RWPE2 (cell line): ENCODE measurements at regions not wholly inside any gene's neighbourhood (a gene's known extent, or its start where the extent isn't known, plus 50 kb on each side); places are given as distances from the start of the nearest gene placed in this dataset.
"Not testable (repeated sequence)": the region's sequence is repeated elsewhere in the genome, so short reads cannot be mapped to it uniquely, and the experiment has no call there.

Experiments
- ATAC-seq: fragments of 200-7000 bp; cut with Tn5 transposase; 3 replicates; pipeline ENCODE4 v1.9.1; 2021; ENCODE audit warnings: low read depth
- DNase-seq: peaks from one replicate; pipeline ENCODE4 v3.0.0-alpha.2; 2020; ENCODE audit warnings: low spot score
- H3K27ac ChIP-seq: fragments of 450-650 bp; 2 replicates; pipeline ENCODE4 v1.5.1; 2017; ENCODE audit warnings: mild to moderate bottlenecking; ENCODE audit not compliant: poor library complexity, severe bottlenecking
- H3K27me3 ChIP-seq: fragments of 250-450 bp; sonication (Bioruptor Pico); 2 replicates; pipeline ENCODE4 v1.5.1; 2021; ENCODE audit warnings: mild to moderate bottlenecking, moderate library complexity; ENCODE audit not compliant: insufficient read depth, poor library complexity, severe bottlenecking
- H3K36me3 ChIP-seq: fragments of 250-450 bp; sonication (Bioruptor Pico); 2 replicates; pipeline ENCODE4 v1.5.1; 2020; ENCODE audit warnings: low read depth, mild to moderate bottlenecking, moderate library complexity
- H3K4me1 ChIP-seq: fragments of 250-450 bp; sonication (Bioruptor Pico); 2 replicates; pipeline ENCODE4 v1.5.1; 2021; ENCODE audit warnings: mild to moderate bottlenecking, moderate library complexity; ENCODE audit not compliant: insufficient read depth, poor library complexity, severe bottlenecking
- H3K4me3 ChIP-seq: fragments of 250-450 bp; sonication (Bioruptor Pico); 2 replicates; pipeline ENCODE4 v1.5.1; 2021; ENCODE audit warnings: mild to moderate bottlenecking, moderate library complexity; ENCODE audit not compliant: severe bottlenecking
- H3K9me3 ChIP-seq: fragments of 250-450 bp; sonication (Bioruptor Pico); 2 replicates; pipeline ENCODE4 v1.5.1; 2021; ENCODE audit warnings: mild to moderate bottlenecking, moderate library complexity; ENCODE audit not compliant: severe bottlenecking
- TF ChIP-seq, protein P1 (sequence below): fragments of 450-650 bp; IDR thresholded peaks from one replicate; pipeline ENCODE4 v1.5.1; 2017; ENCODE audit warnings: mild to moderate bottlenecking, moderate library complexity; ENCODE audit not compliant: poor library complexity, severe bottlenecking

DNA sequence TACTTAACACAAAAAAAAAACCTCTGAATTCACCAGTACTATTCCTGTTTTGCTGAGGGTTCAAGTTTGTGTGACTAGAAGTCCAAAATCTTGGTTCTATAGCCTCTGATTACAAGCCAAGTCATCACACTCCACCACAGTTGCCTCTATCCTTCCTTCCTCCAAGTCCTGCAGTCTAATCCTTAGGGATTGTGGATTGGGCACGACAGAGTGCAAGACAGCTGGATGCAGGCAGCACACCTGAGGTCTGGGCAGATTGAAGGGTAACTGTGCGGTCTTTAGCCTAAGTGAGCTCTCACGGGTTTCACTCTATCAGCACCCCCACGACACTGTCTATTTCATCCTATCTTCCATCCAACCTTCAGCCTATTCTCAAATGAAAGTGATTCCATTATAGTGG is 299.4 kb upstream of the ID2 start:
- Histone ChIP-seq H3K4me3 (no peak overlapping the region), H3K4me1 (no peaks in the 10 kb centered on the region), H3K9me3 (no peaks in the 10 kb centered on the region), H3K36me3 (no peaks in the 10 kb centered on the region), H3K27me3 (no peaks in the 10 kb centered on the region), H3K27ac (no peak overlapping the region)
- ATAC-seq, result no peak
- TF ChIP-seq, protein P1, sequence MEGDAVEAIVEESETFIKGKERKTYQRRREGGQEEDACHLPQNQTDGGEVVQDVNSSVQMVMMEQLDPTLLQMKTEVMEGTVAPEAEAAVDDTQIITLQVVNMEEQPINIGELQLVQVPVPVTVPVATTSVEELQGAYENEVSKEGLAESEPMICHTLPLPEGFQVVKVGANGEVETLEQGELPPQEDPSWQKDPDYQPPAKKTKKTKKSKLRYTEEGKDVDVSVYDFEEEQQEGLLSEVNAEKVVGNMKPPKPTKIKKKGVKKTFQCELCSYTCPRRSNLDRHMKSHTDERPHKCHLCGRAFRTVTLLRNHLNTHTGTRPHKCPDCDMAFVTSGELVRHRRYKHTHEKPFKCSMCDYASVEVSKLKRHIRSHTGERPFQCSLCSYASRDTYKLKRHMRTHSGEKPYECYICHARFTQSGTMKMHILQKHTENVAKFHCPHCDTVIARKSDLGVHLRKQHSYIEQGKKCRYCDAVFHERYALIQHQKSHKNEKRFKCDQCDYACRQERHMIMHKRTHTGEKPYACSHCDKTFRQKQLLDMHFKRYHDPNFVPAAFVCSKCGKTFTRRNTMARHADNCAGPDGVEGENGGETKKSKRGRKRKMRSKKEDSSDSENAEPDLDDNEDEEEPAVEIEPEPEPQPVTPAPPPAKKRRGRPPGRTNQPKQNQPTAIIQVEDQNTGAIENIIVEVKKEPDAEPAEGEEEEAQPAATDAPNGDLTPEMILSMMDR, result no peak
- DNase-seq, result no peak

DNA sequence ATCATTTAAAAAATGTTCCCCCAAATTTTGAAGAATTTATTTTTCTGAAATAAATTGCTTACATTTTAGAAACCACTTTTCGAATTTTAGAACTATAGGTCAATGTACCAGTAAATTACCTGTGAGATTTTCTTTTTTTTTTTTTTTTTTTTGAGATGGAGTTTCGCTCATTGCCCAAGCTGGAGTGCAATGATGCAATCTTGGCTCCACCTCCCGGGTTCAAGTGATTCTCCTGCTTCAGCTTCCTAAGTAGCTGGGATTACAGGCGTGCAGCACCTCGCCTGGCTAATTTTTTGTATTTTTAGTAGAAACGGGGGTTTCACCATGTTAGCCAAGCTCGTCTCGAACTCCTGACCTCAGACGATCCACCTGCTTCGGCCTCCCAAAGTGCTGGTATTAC is 295.1 kb upstream of the ID2 start:
- H3K4me1 ChIP-seq, ATAC-seq, H3K4me3 ChIP-seq: not testable (repeated sequence)

DNA sequence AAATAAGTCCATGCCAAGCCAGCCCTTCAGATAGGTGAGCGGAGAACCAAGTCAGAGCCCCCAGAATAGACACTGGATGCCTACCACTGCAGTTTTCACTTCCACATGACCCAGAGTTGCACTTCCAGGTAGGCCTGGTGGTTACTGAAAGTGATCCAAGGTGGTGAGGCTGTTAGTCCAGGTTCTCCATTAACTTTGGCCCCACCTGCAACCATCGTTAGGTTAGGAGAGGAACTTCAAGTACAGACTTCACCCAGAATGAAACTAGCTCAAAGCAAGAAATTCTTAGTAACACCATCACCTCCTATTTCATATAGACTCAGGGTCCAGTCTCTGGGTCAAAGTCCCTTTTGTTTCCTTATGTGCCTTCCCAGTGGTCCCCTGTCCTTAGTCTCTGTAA is 293.1 kb upstream of the ID2 start:
- Histone ChIP-seq H3K4me3 (no peak overlapping the region), H3K27ac (no peak overlapping the region), H3K27me3 (no peaks in the 10 kb centered on the region), H3K36me3 (no peaks in the 10 kb centered on the region), H3K9me3 (no peaks in the 10 kb centered on the region), H3K4me1 (no peaks in the 10 kb centered on the region)
- ATAC-seq, result no peak
- no peak for DNase-seq
- TF ChIP-seq, protein P1, result no peak

More for the DNA sequence above, 295.1 kb upstream of the ID2 start:
- not testable (repeated sequence) for DNase-seq, H3K27ac ChIP-seq, H3K36me3 ChIP-seq, H3K27me3 ChIP-seq, H3K9me3 ChIP-seq

DNA sequence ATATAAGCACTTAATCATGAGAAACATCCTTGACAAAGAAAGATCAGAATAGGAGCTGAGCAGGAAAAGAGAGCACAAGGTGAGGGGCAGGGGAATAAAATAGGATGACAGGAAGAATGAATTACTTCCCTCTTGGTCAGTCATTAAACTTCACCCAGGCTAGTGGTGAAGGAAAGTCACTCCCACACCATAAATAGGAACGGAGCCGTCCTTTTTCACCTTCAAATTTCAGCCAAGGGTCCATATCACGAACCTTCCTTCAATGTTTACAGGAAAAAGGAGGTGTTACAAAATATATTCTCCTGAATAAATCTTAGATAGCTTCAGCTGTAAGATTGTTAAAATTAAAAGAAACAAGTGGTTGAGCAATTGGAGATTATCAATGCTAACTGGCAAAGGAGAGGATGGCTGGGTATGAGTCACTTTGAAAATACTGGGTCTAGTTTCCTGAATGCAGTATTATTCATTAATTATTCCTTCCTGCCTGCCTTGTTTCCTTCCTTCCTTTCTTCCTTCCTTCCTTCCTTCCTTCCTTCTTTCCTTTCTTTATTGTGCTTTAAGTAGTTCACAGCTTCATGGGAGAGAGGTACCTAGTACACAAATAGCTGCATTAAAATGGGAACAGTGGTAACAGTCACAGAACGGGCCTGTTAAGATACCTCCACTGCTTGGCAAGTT is 292.3 kb upstream of the ID2 start:
- ATAC-seq, result no peak
- no peak for DNase-seq
- H3K9me3 ChIP-seq, result no peaks in the 10 kb centered on the region
- no peaks in the 10 kb centered on the region for H3K36me3 ChIP-seq
- H3K27me3 ChIP-seq, result no peaks in the 10 kb centered on the region
- no peak overlapping the region for H3K27ac ChIP-seq
- no peaks in the 10 kb centered on the region for H3K4me1 ChIP-seq
- TF ChIP-seq, protein P1, result no peak
- H3K4me3 ChIP-seq, result no peak overlapping the region

DNA sequence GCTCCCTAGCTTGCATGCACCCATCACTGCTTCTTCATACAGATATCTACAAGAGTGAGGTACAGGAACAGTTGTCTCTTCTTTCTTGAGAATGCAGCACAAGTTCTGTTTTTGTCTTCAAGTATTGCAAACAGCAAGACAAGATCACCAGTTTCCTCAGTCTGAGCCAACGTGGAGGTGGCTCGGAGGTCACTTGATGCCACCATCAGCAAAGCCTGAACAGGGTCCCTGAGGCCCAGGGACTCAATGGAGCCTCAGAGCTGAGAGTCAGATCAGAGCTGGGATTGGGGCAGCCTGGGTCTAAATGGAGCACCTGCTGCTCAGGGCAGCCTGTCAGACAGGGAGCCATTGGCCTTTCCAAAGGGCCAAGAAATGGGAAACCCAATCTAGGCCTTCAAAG is 290.7 kb upstream of the ID2 start:
- no peaks in the 10 kb centered on the region for H3K4me1 ChIP-seq
- H3K4me3 ChIP-seq, result no peak overlapping the region
- no peak for DNase-seq
- TF ChIP-seq, protein P1, result no peak
- H3K36me3 ChIP-seq, result no peaks in the 10 kb centered on the region
- no peak overlapping the region for H3K27ac ChIP-seq
- ATAC-seq, result no peak
- H3K27me3 ChIP-seq, result no peaks in the 10 kb centered on the region
- H3K9me3 ChIP-seq, result no peaks in the 10 kb centered on the region
